ENCODE measurements at regions not wholly inside any gene's neighbourhood (a gene's known extent, or its start where the extent isn't known, plus 50 kb on each side); places are given as distances from the start of the nearest gene placed in this dataset.
"Not testable (repeated sequence)": the region's sequence is repeated elsewhere in the genome, so short reads cannot be mapped to it uniquely, and the experiment has no call there.

- no peak for DNase-seq
These were observed 492.0 kb upstream of the MEF2C start for GRCh38 chr5:89374818-89375521.

DNA sequence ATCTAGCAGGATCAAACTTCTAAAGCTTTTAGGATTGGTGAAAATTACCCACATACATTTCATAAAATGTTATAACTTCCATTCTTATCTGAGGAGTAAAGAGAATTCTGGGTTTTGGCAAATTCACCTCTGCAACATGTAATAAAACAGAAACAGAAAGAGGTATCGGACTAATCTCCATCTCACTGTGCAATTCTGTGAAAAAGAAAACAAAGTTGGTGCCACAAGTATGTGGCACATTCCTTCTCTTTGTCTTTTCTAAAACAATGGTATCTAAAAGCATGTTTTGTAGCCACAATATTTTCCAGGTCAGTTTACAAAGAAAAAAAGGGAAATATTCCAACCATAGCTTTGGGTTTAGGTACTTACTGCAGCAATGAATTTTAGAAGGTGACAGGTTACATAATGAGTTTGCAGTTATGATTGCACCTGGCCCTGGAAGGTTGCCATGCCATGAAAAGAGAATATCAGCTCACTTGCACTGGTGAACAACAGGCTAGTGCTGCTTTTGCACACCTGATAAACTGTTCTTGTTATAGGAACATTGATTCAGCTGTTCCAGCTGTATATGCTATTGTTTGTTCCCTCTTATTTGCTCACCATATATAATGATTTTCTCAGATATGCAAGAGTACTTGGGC lies 491.3 kb upstream of the MEF2C start:
- DNase-seq: no peak

DNA sequence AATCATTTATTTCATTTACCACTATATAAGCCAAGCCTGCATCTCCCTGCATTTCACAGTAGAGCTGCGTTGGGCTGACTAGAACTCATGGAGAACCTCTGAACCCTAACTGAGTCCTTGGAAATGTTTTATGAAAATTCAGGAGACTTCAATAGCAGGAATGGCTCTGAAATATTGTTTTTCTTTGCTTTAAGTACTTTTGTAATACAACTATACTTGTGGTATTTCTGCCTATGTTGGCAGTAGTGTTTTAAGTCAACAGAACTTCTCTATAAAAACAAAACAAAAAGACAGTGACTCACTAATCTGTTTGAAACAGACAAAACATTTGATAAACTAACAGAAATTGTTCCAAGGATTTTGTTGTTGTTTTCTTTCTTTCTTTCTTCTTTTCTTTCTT lies 489.2 kb upstream of the MEF2C start:
- DNase-seq: no peak

GRCh38 chr5:89371646-89372045 lies 488.7 kb upstream of the MEF2C start:
- DNase-seq: no peak

DNA sequence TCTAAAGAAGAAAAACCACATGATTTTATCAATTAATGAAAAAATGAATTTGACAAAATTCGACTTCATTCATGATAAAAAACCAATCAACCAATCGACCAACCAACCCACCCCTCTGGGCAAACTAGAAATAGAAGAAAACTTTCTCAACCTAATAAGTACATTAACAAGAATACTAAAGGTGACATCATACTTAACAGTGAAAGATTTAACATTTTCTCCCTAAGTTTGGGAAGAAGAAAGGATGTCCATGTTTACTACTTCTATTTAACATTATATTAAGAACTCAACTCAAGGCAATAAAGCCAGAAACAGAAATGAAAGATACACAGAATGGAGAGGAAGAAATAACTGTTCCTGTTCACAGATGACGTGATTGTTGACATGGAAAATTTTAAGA lies 476.1 kb upstream of the MEF2C start:
- DNase-seq: no peak

GRCh38 chr5:89353837-89354551 lies 471.0 kb upstream of the MEF2C start:
- no peak for DNase-seq

GRCh38 chr5:89351975-89352374 lies 469.0 kb upstream of the MEF2C start:
- no peak for DNase-seq

DNA sequence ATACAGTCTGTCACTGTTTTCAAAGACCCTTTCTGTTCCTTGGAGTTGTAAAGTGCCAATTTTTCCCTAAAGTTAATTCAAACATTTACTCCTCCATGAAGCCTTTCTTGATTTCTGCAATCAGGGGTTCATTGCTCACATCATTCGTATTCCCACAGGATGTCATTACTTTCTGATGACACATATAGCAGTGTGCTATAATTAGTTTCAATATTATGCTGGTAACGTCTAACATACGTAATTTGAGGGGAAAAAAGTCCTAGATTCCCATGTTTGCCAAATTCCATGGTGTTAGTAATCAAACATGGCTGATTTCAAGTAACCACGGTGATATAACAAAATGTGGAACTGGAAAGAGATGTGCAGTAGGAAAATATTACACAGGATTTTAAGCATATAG lies 468.2 kb upstream of the MEF2C start:
- DNase-seq: no peak

- DNase-seq: no peak
These were observed 467.7 kb upstream of the MEF2C start for GRCh38 chr5:89350684-89351083.

DNA sequence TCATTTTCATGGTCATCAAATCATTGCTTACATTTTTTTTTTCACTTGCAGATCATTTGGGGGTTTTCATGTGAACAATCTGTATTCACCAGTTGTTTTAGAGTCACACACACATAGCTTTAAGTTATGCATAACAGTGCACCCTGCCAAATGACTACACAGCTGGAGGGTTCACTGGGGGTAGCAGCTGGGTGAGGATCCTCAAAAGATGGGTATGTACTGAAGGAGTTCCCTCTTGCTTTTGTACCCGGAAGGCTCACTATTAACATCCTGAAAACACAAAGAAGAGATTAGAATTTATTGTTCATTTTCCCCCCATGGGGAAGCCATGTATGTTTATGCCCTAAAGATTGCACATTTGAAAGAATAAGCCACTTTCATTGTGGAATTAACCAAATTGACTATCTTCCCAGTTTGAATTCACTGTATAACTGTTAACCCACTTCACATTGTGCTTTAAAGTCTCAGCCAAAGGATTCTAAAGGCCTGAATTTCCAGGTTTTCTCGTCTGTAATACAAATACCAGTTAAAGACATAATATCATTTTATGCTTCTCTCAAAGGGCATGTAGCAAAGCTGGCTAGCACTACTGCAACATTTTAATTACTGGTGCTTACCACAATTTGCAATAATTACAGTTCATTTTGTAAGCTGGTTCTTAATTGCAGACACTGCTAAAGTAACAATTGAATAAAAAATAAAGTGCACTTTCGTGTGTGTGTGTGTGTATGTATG lies 466.4 kb upstream of the MEF2C start:
- no peak for DNase-seq

DNA sequence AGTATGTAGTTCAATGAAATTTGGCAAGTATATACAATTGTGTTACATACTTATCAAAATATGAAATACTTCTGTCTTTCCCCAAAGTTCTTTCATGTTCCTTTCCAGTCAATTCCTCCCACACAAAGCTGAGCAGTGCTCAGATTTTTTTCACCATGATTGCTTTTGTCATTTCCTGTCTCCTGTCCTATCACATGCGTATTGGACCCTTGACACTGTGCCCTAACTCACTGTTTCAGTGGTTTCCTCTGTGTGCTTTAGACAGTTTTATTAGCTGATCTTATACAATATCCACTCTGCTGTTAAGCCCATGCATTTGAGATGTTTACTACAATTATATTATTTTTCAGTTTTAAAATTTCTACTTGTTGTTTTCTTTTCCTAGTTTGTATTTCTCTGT lies 463.6 kb upstream of the MEF2C start:
- DNase-seq: no peak

DNA sequence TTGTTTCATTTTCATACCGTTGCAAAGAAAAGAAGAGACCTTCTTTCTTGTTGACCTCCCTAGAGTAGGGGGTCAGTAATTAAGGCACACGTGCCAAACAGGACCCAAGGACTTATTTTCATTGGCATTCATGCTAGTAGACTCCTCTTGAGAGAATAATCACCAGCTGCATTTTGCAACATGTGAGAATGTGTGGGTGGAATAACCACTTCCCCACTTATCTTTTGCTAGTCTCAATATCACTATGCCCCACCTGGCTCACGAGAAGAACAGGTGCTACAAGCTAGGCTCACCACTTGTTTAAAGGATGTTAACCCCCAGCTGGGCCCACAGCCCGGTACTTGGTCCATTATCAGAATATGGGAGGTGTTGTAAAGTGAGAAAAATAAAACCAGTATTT lies 460.7 kb upstream of the MEF2C start:
- no peak for DNase-seq

DNA sequence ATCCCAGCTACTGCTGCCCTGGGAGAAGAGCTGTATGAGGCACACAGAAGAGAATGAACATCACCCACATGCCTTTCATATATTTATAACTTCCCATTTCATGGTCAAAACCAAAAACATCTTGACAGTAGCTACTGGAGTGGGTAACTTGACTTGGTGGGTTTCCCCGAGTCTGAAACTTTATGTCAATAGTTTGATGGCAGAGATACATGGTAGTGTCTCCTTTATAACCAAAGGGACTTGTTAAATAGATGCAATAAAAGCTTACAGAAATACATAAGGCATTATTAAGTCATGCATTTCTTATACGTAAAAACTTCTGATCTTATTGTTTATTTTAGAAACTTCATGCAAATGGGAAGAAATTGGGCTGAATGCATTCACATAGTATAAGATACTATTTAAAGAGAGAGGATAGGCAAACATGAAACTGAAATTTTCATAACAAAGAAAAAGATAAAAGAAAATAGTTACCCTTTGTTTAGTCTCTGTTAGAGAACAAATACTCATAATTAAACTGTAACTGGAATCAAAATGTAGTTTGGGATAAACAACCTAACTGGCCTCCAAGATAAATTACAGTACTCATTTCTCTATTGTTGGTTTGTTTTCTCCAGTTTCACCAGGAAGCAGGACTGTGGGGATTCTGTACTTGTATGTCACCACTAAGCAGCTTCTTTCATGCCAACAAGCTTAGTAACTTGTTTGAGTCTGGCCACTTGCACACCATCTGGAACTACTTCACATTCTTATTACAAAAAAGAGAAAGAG lies 459.3 kb upstream of the MEF2C start:
- DNase-seq: no peak

DNA sequence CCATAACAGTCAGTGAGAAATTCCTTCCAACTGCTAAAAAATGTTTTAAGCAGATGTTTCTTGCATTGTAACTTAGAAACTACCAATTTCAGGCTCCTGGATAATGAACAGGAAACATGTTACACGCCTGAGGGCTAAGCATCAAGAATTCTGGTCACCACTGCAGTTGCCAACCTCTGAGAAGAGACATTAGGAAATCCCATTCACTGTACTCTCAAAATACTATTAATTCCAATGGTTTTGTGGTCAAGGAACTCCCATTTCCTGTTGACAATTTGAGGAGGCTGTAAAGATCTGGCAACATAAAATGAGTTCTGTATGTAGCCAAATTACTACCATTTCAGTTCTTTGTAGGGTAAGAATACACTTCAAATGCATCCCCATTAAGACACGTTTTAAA lies 456.0 kb upstream of the MEF2C start:
- DNase-seq: no peak

DNA sequence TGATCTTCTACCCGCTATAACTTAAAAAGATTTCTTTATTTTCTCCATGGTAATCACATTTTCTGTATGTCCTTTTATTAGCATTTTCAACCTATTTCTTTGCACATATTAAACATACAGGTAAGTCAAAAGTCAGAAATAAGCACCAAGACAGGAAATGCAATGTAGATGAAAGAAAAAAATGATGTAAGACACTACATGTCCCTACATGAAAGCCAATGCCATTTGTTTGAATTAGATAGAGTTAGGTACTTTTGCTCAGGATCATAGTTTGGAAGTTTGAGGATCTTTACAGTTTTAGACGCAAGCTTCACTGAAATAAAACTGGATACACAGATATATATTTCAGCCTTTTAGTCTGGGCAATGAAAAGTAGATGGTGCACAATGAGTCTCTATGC lies 453.1 kb upstream of the MEF2C start:
- DNase-seq: no peak

DNA sequence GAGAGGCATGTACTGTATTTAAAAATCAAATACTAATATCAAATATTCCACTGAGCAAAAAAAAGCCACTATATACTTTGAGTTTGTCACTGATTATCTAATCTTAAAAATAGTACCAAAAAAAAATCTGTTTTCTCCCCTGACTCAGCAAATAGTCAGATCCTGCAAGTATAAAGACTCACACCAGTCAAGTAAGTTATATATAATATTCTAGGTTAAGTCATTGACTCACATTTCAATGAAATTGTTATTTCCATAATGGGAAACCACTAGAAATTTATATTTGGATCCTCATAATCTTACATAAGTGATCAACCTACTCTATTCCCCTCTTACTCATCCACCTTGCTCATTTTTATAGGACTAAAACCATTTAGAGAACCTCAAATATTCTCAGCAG lies 447.2 kb upstream of the MEF2C start:
- DNase-seq: no peak

- no peak for DNase-seq
These were observed 444.6 kb upstream of the MEF2C start for GRCh38 chr5:89327608-89328007.

DNA sequence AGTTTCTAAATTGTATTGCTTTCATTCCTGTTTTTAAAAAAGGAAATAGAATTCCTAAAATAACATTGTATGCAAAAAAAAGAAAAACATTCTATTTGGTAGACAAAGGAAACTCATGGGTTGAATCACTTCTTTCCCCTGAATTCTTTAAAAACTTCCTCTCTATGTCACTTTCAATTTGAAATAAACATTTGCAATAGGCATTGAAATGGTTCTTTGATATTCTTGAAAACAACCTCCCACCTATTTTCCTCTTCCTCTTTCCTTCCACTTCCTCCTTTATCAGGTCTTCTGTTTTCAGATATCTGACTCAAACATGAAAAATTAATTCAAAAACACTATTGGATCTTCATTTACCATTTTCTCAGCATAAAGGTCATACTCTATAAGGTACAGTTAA lies 442.0 kb upstream of the MEF2C start:
- no peak for DNase-seq

- DNase-seq: no peak
These were observed 437.7 kb upstream of the MEF2C start for GRCh38 chr5:89320421-89321277.

DNA sequence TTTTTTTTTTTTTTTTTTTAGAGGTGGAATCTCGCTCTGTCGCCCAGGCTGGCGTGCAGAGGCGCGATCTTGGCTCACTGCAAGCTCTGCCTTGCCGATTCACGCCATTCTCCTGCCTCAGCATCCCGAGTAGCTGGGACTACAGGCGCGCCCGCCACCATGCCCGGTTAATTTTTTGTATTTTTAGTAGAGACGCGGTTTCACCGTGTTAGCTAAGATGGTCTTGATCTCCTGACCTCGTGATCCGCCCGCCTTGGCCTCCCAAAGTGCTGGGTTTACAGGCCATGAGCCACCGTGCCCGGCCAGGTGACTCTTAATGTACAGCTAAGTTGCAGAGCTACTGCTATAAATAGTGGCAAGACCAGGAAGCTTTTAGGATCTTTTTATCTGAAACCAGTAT lies 434.9 kb upstream of the MEF2C start:
- DNase-seq: not testable (repeated sequence)

DNA sequence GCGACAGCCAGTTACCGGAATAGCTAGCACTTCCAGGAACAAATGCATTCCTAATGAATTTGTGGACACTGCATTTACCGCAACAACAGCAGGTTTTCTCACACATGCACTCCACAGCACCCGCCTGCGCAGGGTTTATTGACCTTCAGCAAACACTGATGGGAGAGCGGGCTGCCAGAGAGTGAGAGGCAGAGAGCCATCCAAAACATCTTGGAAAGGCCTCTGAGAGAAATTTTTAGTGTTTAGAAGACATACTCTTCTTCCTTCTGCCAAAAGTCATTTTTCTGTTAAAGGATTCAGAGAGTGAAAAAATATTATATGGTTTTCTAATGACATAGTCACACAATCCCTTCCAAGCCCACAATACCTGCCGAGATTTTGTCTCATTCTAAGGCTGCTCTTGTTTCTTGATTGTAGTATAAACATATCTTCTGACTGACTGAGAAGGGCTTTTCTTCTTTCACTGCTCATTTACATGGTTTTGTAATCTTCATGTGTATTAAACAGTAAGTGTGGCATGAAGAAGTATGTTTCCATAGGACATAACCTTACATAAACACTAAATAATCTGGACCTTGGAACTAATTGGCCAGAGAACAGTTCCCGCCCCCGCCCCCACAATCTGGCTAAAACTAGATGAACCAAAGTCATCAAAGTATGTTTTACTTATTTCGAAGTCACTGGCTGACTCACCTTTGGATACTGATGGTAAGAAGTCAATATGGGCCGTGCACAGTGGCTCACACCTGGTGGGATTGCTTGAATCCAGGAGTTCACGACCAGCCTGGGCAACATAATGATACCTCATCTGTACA lies 432.5 kb upstream of the MEF2C start:
- no peak for DNase-seq
